ENCODE measurements at regions not wholly inside any gene's neighbourhood (a gene's known extent, or its start where the extent isn't known, plus 50 kb on each side); places are given as distances from the start of the nearest gene placed in this dataset.

DNA sequence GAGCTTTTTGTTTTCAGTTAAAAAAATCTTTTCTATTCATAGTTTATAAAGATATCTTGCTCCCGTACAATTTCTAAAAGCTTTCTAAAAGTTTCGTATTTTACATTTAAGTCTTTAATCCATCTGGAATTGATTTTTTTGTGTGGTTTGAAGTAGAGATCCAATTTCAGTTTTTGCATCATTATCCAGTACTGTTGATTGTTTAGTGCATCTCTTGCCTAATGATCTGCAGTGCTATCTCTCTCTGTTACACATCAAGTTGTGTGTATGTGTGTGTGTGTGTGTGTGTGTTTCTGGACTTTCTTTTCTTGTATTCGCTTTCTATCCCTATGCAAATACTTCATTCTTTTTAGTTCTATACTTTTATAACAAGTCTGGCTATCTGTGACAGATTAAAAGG, 605.8 kb upstream of the DPPA4 start:
- TF ChIP-seq POLR2A (IDR thresholded peaks at IDR 0.05; ENCODE audit: low read length) (no peak), GATA1 (IDR thresholded peaks at IDR 0.05; ENCODE audit: low read depth, low read length) (no peak)

Data from erythroblast (primary cell).